Adrenal gland (tissue), 9 donors: ENCODE measurements at regions not wholly inside any gene's neighbourhood (a gene's known extent, or its start where the extent isn't known, plus 50 kb on each side); places are given as distances from the start of the nearest gene placed in this dataset.

Experiments used
- DNase-seq, 7 donors: peaks; one replicate each; pipeline ENCODE4 v3.0.0-alpha.2; 2019 to 2020
- H3K27ac ChIP-seq, 5 donors: fragments of 200-600 bp; sonication (generic) in 4 of 5; 1 replicate in 3 of 5; 2 replicates in 2 of 5; pipeline versions ENCODE4 v1.5.1 to v1.8.0; 2016 to 2020; ENCODE audit warnings: mild to moderate bottlenecking in 1 of 5
- H3K27me3 ChIP-seq: fragments of 200-600 bp; 2 replicates; pipeline ENCODE4 v1.8.0; 2021
- H3K36me3 ChIP-seq, 2 donors: fragments of 200-600 bp; replicated peaks in 1 of 2; 1 replicate in 1 of 2; 2 replicates in 1 of 2; pipeline versions ENCODE4 v1.5.1 to v1.8.0; 2018 to 2022
- H3K4me1 ChIP-seq, 2 donors: fragments of 200-600 bp; replicated peaks in 1 of 2; 1 replicate in 1 of 2; 2 replicates in 1 of 2; pipeline versions ENCODE4 v1.5.1 to v1.8.0; 2018 to 2021
- H3K4me3 ChIP-seq, 4 donors: fragments of 200-600 bp; sonication (generic) in 3 of 4; one replicate each; pipeline ENCODE4 v1.5.1; 2016 to 2018
- H3K9me3 ChIP-seq, 3 donors: fragments of 200-600 bp; sonication (generic) in 1 of 3; replicated peaks in 1 of 3; 1 replicate in 2 of 3; 2 replicates in 1 of 3; pipeline versions ENCODE4 v1.5.1 to v1.8.0; 2016 to 2021
- POLR2A ChIP-seq, 2 donors: fragments of 450-650 bp; IDR thresholded peaks; one replicate each; pipeline ENCODE4 v1.6.1; 2017; ENCODE audit warnings: antibody characterized with exemption in 2 of 2, mild to moderate bottlenecking in 2 of 2, moderate library complexity in 1 of 2
- WGBS, 4 donors: extraction: QIAGEN DNeasy Blood & Tissue Kit in 2 of 4; methylation state at CpG; one replicate each; pipeline versions ENCODE4 v1.1.5 to v1.1.7; 2013 to 2017; 5-methylcytosine and 5-hydroxymethylcytosine counted together
- intact Hi-C, 2 donors: fragments of 100-400 bp; cut with DNase I; formaldehyde crosslinking; loops; one replicate each; pipeline versions ENCODE4 v1.14.1 to v1.15.0; 2022 to 2023
- TF ChIP-seq, protein P1 (sequence below), 6 experiments: fragments of 450-650 bp in 4 of 6; fragments of 200-600 bp in 2 of 6; sonication (generic) in 1 of 6; IDR thresholded peaks; 1 replicate in 5 of 6; 2 replicates in 1 of 6; pipeline versions ENCODE4 v1.5.1 to v1.8.0; 2016 to 2021; ENCODE audit warnings: antibody characterized with exemption in 6 of 6, mild to moderate bottlenecking in 2 of 6, moderate library complexity in 1 of 6
- donor health status: healthy with polysubstance abuse.
- donor health status: Bipolar disorder and iron deficiency.
- donor health status: DM: yes; HTN: yes; CAD: no.
- donor health status: DM: no; HTN: no; CAD: no.
- donor health status: DM: no; HTN: no; CAD: no.

DNA sequence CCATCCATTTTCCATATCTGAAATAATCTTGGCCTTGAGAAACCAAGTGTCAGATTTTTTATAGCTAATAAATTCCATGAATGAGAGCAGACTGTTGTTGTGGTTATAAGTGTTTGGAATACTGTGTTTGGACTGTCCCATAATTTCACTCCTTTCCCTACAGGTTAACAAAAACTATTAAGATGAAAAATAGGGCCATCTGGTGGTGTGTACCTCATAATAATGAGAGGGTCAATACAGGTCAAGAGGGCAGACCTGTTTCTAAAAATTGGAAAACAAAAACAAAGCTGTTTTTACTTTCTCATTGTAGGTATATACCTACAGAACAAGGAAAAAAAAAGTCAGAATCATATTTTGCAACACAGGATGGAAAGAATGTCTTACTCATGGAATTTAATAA lies 553.8 kb upstream of the SGO1 start:
- intact Hi-C loops = loop anchor here in 1 of 2 donors (5.0 kb wide), 1 partner anchor 233 kb away; no protein-coding TSS in a partner anchor

DNA sequence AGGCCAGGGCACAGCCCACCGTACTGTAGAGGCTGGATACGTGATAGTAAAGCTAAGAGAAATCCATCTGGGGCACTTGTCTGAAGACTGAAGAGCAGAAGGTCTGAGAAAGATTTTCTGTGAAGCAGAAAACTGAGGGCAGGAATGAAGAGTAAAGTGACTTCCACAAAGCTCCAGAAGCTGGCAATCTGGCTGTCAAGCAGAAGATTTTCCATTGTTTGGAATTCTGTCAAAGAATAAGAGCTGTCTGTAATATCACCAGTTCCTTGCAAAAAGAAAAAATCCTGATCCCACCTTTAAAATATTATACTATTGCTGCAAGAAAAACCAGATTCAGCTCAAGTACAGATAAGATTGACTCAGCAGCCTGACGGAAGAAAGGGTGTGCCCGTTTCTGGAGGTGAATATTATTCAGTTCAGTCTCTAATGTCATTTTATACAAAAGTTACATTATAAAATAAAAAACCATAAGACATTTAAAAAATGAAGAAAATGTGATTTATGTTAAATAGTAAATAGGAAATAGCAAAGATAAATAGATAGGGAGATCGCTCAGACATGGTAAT lies 550.4 kb upstream of the SGO1 start:
- intact Hi-C loops = loop anchor here in 1 of 2 donors (5.0 kb wide), 1 partner anchor 229 kb away; no protein-coding TSS in a partner anchor
- no peaks in the 10 kb centered on the region for H3K9me3 ChIP-seq
- 72 to 83% (median 77%) methylated on average over 5 of the region's 5 CpGs for WGBS, 4 donors
- H3K27ac ChIP-seq = no peak overlapping the region
- TF ChIP-seq, protein P1, sequence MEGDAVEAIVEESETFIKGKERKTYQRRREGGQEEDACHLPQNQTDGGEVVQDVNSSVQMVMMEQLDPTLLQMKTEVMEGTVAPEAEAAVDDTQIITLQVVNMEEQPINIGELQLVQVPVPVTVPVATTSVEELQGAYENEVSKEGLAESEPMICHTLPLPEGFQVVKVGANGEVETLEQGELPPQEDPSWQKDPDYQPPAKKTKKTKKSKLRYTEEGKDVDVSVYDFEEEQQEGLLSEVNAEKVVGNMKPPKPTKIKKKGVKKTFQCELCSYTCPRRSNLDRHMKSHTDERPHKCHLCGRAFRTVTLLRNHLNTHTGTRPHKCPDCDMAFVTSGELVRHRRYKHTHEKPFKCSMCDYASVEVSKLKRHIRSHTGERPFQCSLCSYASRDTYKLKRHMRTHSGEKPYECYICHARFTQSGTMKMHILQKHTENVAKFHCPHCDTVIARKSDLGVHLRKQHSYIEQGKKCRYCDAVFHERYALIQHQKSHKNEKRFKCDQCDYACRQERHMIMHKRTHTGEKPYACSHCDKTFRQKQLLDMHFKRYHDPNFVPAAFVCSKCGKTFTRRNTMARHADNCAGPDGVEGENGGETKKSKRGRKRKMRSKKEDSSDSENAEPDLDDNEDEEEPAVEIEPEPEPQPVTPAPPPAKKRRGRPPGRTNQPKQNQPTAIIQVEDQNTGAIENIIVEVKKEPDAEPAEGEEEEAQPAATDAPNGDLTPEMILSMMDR (IDR thresholded peaks at IDR 0.05) = no peak
- H3K36me3 ChIP-seq = no peaks in the 10 kb centered on the region
- H3K4me1 ChIP-seq = no peaks in the 10 kb centered on the region
- H3K4me3 ChIP-seq = no peak overlapping the region
- H3K27me3 ChIP-seq = no peaks in the 10 kb centered on the region
- no peak for DNase-seq

More for the DNA sequence above, 553.8 kb upstream of the SGO1 start:
- H3K27me3 ChIP-seq = no peaks in the 10 kb centered on the region
- H3K27ac ChIP-seq = no peak overlapping the region
- TF ChIP-seq POLR2A (IDR thresholded peaks at IDR 0.05) = no peak
- TF ChIP-seq, protein P1 (IDR thresholded peaks at IDR 0.05) = peak in 1 of 6 experiments; percentile 37
- no peaks in the 10 kb centered on the region for H3K9me3 ChIP-seq
- no peaks in the 10 kb centered on the region for H3K4me1 ChIP-seq
- H3K4me3 ChIP-seq = no peak overlapping the region
- DNase-seq = no peak
- no peaks in the 10 kb centered on the region for H3K36me3 ChIP-seq

DNA sequence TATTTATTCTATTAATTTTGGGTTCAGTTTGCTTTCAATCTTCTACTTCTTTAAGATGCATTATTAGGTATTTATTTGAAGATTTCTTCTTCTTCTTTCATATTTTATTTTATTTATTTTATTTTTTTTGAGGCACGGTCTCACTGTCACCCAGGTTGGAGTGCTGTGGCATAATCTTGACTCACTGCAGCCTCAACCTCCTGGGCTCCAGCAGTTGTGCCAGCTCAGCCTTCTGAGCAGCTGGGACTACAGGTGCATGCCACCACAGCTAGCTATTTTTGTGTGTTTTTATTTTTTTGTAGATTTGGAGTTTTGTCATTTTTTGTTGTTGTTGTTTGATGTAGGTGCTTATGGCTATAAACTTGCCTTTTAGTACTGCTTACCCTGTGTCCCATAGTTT lies 543.2 kb upstream of the SGO1 start:
- DNase-seq = no peak
- intact Hi-C loops = no loop called here
- no peaks in the 10 kb centered on the region for H3K4me1 ChIP-seq
- H3K4me3 ChIP-seq = no peak overlapping the region
- WGBS, 4 donors = 84 to 94% (median 87%) methylated on average over 1 of the region's 1 CpG
- peaks cover 0 to 7% (median 0%) of the 10 kb centered on the region in 3 donors for H3K9me3 ChIP-seq
- no peaks in the 10 kb centered on the region for H3K27me3 ChIP-seq
- no peak for TF ChIP-seq POLR2A (IDR thresholded peaks at IDR 0.05)
- TF ChIP-seq, protein P1 (IDR thresholded peaks at IDR 0.05) = no peak
- H3K36me3 ChIP-seq = no peaks in the 10 kb centered on the region
- H3K27ac ChIP-seq = no peak overlapping the region

DNA sequence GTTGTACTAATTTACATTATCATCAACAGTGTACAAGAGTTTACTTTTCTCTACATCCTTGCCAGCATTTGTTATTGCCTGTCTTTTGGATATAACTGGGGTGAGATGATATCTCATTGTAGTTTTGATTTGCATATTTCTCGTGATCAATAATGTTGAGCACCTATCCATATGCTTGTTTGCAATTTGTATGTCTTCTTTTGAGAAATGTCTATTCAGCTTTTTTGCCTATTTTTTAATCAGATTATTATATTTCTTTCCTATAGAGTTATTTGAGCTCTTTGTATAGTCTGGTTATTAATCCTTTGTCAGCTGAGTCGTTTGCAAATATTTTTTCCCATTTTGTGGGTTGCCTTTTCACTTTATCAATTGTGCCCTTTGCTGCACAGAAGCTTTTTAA lies 540.8 kb upstream of the SGO1 start:
- H3K4me3 ChIP-seq = no peak overlapping the region
- no peaks in the 10 kb centered on the region for H3K36me3 ChIP-seq
- 53 to 78% (median 67%) methylated on average over 2 of the region's 2 CpGs for WGBS, 4 donors
- TF ChIP-seq, protein P1 (IDR thresholded peaks at IDR 0.05) = no peak
- TF ChIP-seq POLR2A (IDR thresholded peaks at IDR 0.05) = no peak
- DNase-seq = no peak
- H3K27ac ChIP-seq = no peak overlapping the region
- intact Hi-C loops = no loop called here
- H3K27me3 ChIP-seq = no peaks in the 10 kb centered on the region
- H3K9me3 ChIP-seq = peaks cover 0 to 7% (median 0%) of the 10 kb centered on the region in 3 donors
- no peaks in the 10 kb centered on the region for H3K4me1 ChIP-seq
